ENCODE measurements at regions not wholly inside any gene's neighbourhood (a gene's known extent, or its start where the extent isn't known, plus 50 kb on each side); places are given as distances from the start of the nearest gene placed in this dataset.
A peak's percentile ranks its signal among the peaks of the same experiment; 100 is the strongest.
"Not testable (repeated sequence)": the region's sequence is repeated elsewhere in the genome, so short reads cannot be mapped to it uniquely, and the experiment has no call there.

GRCh38 chr1:234773936-234774677 is 164.1 kb upstream of the IRF2BP2 start:
- FAIRE-seq (no peak), DNase-seq (ENCODE audit: insufficient read length, low spot score) (no peak)

- FAIRE-seq = no peak
- DNase-seq (ENCODE audit: insufficient read length, low spot score) = peak; percentile 95
These were observed 162.6 kb upstream of the IRF2BP2 start for GRCh38 chr1:234772345-234773147.

GRCh38 chr1:234771642-234772344 is 161.8 kb upstream of the IRF2BP2 start:
- DNase-seq (ENCODE audit: insufficient read length, low spot score) (no peak), FAIRE-seq (no peak)

GRCh38 chr1:234770924-234771540 is 161.1 kb upstream of the IRF2BP2 start:
- no peak for FAIRE-seq

GRCh38 chr1:234769986-234770795 is 160.2 kb upstream of the IRF2BP2 start:
- FAIRE-seq = no peak
- no peak for DNase-seq (ENCODE audit: insufficient read length, low spot score)

More at GRCh38 chr1:234770924-234771540, 161.1 kb upstream of the IRF2BP2 start:
- no peak for DNase-seq (ENCODE audit: insufficient read length, low spot score)

- DNase-seq (ENCODE audit: insufficient read length, low spot score) = no peak
- no peak for FAIRE-seq
These were observed 159.5 kb upstream of the IRF2BP2 start for GRCh38 chr1:234769284-234769985.

- FAIRE-seq (no peak), DNase-seq (ENCODE audit: insufficient read length, low spot score) (no peak)
These were observed 158.7 kb upstream of the IRF2BP2 start for GRCh38 chr1:234768569-234769283.

GRCh38 chr1:234768171-234768568 is 158.2 kb upstream of the IRF2BP2 start:
- no peak for FAIRE-seq
- DNase-seq (ENCODE audit: insufficient read length, low spot score) = no peak

GRCh38 chr1:234765672-234766071 is 155.7 kb upstream of the IRF2BP2 start:
- DNase-seq (ENCODE audit: insufficient read length, low spot score) (no peak), FAIRE-seq (no peak)

GRCh38 chr1:234765181-234765580 is 155.2 kb upstream of the IRF2BP2 start:
- FAIRE-seq (no peak), DNase-seq (ENCODE audit: insufficient read length, low spot score) (no peak)

- FAIRE-seq = no peak
- no peak for DNase-seq (ENCODE audit: insufficient read length, low spot score)
These were observed 153.9 kb upstream of the IRF2BP2 start for GRCh38 chr1:234763910-234764309.

- no peak for DNase-seq (ENCODE audit: insufficient read length, low spot score)
- FAIRE-seq = no peak
These were observed 153.4 kb upstream of the IRF2BP2 start for GRCh38 chr1:234763367-234763766.

- not testable (repeated sequence) for FAIRE-seq; DNase-seq (ENCODE audit: insufficient read length, low spot score)
These were observed 152.1 kb upstream of the IRF2BP2 start for GRCh38 chr1:234762127-234762526.

GRCh38 chr1:234760303-234760723 is 150.3 kb upstream of the IRF2BP2 start:
- FAIRE-seq (no peak), DNase-seq (ENCODE audit: insufficient read length, low spot score) (no peak)

GRCh38 chr1:234759888-234760287 is 149.9 kb upstream of the IRF2BP2 start:
- FAIRE-seq = no peak
- no peak for DNase-seq (ENCODE audit: insufficient read length, low spot score)

GRCh38 chr1:234758851-234759250 is 148.9 kb upstream of the IRF2BP2 start:
- no peak for FAIRE-seq
- DNase-seq (ENCODE audit: insufficient read length, low spot score) = no peak

- DNase-seq (ENCODE audit: insufficient read length, low spot score) (no peak), FAIRE-seq (no peak)
These were observed 146.9 kb upstream of the IRF2BP2 start for GRCh38 chr1:234756857-234757256.

GRCh38 chr1:234756066-234756774 is 146.2 kb upstream of the IRF2BP2 start:
- FAIRE-seq (no peak), DNase-seq (ENCODE audit: insufficient read length, low spot score) (no peak)

Data from HTR-8/SVneo (cell line).